H7 (cell line): ENCODE measurements at regions not wholly inside any gene's neighbourhood (a gene's known extent, or its start where the extent isn't known, plus 50 kb on each side); places are given as distances from the start of the nearest gene placed in this dataset.
A peak's percentile ranks its signal among the peaks of the same experiment; 100 is the strongest.

Source experiments
- DNase-seq: peaks from one replicate; pipeline ENCODE4 v3.0.0; 2012
- H3K27me3 ChIP-seq: 2 replicates; pipeline ENCODE4 v1.6.0; 2011; ENCODE audit warnings: mild to moderate bottlenecking, low read length; ENCODE audit not compliant: control insufficient read depth, insufficient read depth
- H3K36me3 ChIP-seq: replicated peaks from 2 replicates; pipeline ENCODE4 v1.5.1; 2011; ENCODE audit warnings: low read length; ENCODE audit not compliant: control insufficient read depth, insufficient read depth
- H3K4me3 ChIP-seq: 2 replicates; pipeline ENCODE4 v1.5.1; 2011; ENCODE audit warnings: low read depth, mild to moderate bottlenecking, control low read depth, low read length, moderate library complexity; ENCODE audit not compliant: insufficient read depth

DNA sequence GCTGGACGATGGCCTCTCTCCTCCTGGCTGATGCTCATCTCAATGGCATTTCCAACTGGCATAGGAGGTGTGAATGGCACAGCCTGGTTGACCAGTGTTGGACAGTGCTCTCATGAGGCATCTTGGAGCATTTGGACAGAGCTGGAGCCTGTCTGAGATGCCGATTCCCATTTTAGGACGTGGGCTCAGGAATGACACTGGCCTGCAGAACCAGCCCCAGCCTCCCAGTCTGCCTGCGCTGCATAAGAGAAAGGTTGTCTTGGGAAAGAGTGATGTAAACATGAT is 118.2 kb upstream of the COPS8 start:
- no peak for DNase-seq
- no peaks in the 10 kb centered on the region for H3K27me3 ChIP-seq
- no peaks in the 10 kb centered on the region for H3K36me3 ChIP-seq
- H3K4me3 ChIP-seq: no peak overlapping the region

DNA sequence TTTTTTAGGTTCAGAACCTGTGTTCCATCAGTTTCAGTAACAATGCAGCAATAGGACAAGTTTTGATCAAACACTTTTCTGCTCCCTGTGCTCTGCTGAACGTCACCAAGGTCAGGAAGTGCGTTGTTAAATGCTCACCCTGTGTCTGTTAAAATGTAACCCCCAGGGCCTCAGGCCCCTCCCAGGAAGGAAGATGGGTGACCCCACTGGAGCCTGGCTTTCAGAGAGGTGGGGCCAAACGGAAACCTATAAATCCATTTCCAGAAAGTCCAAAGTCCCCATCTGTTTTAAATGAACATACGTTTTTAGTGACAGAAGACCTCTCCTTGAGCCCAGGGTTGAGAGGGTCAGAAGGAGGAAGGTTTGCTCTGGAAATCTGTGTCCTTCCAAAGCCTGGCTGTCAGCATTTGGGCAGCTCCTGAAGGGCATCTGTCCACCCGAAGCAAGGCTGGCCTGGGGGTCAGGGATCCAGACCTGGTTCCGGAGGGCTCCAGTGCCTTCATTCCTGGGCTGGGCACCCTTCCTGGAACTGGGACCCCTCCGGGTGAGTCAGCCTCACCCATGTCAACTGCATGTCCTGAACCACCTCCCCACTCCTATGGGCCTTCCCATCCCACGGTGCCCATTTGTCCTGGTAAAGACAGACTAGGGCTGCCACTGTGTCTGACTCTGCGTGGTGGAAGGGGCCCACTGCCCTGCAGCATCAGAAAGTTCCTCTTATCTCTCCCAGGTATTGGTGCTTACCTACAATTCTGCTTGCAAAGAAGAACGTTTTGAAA is 117.4 kb upstream of the COPS8 start:
- H3K27me3 ChIP-seq: no peaks in the 10 kb centered on the region
- H3K36me3 ChIP-seq: no peaks in the 10 kb centered on the region
- DNase-seq: no peak
- no peak overlapping the region for H3K4me3 ChIP-seq

- H3K4me3 ChIP-seq: no peak overlapping the region
- no peak for DNase-seq
- no peaks in the 10 kb centered on the region for H3K36me3 ChIP-seq
- H3K27me3 ChIP-seq: no peaks in the 10 kb centered on the region
These were observed 116.7 kb upstream of the COPS8 start for GRCh38 chr2:236968880-236969534.

DNA sequence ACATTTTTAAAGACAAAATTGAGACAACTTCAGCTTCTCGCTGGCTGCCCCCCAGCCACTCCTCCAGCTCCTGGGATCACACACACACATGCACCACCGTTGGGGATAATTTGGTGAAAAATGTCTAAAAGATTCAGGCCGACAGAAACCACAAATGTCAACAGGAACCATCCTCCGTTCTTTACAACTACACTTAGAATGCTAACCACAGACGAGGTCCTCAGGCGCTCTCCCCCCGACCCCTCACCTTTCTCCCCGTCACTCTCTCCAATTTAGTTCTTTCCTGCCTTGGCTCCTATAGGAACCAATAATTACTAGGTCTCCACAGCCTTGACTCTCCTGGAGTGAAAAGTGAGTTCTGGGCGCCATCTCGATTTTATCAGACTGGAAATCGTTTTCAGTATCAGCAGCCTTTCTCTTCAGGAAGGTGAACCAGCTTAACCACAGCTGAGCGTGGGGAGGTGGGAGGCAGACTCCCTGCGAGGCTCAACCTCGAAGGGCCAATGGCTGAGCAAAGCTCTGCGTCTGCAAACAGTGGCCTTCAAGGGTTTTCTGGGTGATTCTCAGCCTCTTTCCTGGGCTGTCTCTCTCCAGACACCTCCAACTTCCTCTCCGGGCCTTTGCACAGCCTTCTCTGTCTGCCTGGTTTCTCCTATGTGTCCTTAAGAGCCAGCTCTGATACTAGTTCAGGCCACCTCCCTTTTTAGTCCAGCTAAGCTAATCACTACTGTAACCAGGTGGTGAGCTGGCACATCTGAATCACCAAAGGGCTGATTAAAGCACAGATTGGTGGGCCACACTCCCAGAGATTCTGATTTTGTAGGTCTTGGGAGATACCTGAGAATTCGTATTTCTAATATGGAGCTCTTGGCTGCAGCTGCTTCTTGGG is 115.7 kb upstream of the COPS8 start:
- no peaks in the 10 kb centered on the region for H3K27me3 ChIP-seq
- no peak for DNase-seq
- no peaks in the 10 kb centered on the region for H3K36me3 ChIP-seq
- H3K4me3 ChIP-seq: no peak overlapping the region

- no peaks in the 10 kb centered on the region for H3K27me3 ChIP-seq
- no peak overlapping the region for H3K4me3 ChIP-seq
- DNase-seq: no peak
- no peaks in the 10 kb centered on the region for H3K36me3 ChIP-seq
These were observed 115.1 kb upstream of the COPS8 start for GRCh38 chr2:236970656-236971010.

GRCh38 chr2:236971131-236971821 is 114.4 kb upstream of the COPS8 start:
- no peak for DNase-seq
- Histone ChIP-seq H3K4me3 (no peak overlapping the region), H3K36me3 (no peaks in the 10 kb centered on the region), H3K27me3 (no peaks in the 10 kb centered on the region)

GRCh38 chr2:236971919-236972381 is 113.7 kb upstream of the COPS8 start:
- no peak overlapping the region for H3K4me3 ChIP-seq
- DNase-seq: no peak
- H3K27me3 ChIP-seq: no peaks in the 10 kb centered on the region
- H3K36me3 ChIP-seq: no peaks in the 10 kb centered on the region

GRCh38 chr2:236972491-236973342 is 113.0 kb upstream of the COPS8 start:
- no peaks in the 10 kb centered on the region for H3K27me3 ChIP-seq
- no peaks in the 10 kb centered on the region for H3K36me3 ChIP-seq
- H3K4me3 ChIP-seq: no peak overlapping the region
- DNase-seq: peak; percentile 77

DNA sequence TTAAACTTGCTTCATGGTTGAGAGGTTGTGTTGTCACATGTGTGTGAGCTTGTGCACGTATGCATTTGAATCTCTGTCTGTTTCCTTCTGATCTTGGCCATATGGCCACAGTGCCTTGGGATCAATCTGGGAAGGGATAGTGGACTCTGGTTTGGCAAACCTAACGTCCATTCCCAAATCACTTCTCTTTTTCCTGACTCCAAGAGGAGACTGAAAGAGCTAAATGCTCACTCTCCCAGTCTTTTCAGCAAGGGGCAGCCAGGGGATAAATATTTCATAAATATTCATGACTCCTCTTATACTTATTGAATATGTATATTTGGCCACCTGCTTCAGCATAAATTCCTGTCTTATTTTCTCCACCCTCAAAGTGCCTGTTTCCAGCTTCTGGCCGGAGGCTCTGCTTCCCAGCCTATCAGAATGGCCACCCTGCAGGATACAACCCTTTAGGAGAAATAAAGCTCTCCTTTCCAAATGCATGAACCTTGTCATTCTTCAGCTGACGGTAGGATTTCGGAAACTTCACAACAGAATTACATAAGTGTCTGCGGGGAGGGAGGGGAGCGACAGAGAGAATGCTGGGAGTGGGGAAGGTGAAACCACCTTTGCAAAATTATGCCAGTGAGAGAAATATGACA is 112.2 kb upstream of the COPS8 start:
- Histone ChIP-seq H3K36me3 (no peaks in the 10 kb centered on the region), H3K4me3 (no peak overlapping the region), H3K27me3 (no peaks in the 10 kb centered on the region)
- no peak for DNase-seq

DNA sequence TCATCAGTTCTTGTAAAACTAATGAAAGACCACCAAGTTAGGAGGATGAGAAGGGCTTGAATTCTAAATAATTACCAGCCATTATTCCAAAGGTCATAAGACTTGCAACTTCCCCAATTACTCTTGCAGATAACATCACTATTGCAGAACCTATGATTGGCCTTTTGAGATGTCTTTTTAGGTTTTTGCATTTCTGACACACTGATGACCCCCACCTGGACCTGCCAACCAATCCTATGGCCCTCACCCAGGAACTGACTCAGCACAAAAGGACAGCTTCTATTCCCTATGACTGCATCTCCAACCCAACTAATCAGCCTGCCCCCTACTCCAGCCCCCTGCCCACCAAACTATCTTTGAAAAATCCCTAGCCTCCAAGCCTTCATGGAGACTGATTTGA is 111.5 kb upstream of the COPS8 start:
- Histone ChIP-seq H3K36me3 (no peaks in the 10 kb centered on the region), H3K4me3 (no peak overlapping the region), H3K27me3 (no peaks in the 10 kb centered on the region)
- no peak for DNase-seq

GRCh38 chr2:236974752-236975151 is 110.9 kb upstream of the COPS8 start:
- Histone ChIP-seq H3K4me3 (no peak overlapping the region), H3K36me3 (no peaks in the 10 kb centered on the region), H3K27me3 (no peaks in the 10 kb centered on the region)
- no peak for DNase-seq

GRCh38 chr2:236975766-236976165 is 109.9 kb upstream of the COPS8 start:
- Histone ChIP-seq H3K27me3 (no peaks in the 10 kb centered on the region), H3K4me3 (no peak overlapping the region), H3K36me3 (no peaks in the 10 kb centered on the region)
- no peak for DNase-seq

- no peaks in the 10 kb centered on the region for H3K36me3 ChIP-seq
- H3K27me3 ChIP-seq: no peaks in the 10 kb centered on the region
- no peak overlapping the region for H3K4me3 ChIP-seq
- DNase-seq: no peak
These were observed 109.2 kb upstream of the COPS8 start for GRCh38 chr2:236976266-236977062.
